Fibroblast of lung (primary cell): ENCODE measurements at regions not wholly inside any gene's neighbourhood (a gene's known extent, or its start where the extent isn't known, plus 50 kb on each side); places are given as distances from the start of the nearest gene placed in this dataset.

Source experiments
- DNase-seq, 2 donors: peaks; one replicate each; pipeline versions ENCODE4 v3.0.0 to v3.0.0-alpha.2; 2010; ENCODE audit warnings: low read depth in 2 of 2
- H2AFZ ChIP-seq: 2 replicates; pipeline ENCODE4 v1.5.1; 2012; ENCODE audit warnings: low read length, control low read depth, inconsistent platforms
- H3K27ac ChIP-seq: 2 replicates; pipeline ENCODE4 v1.5.1; 2011; ENCODE audit warnings: low read length, control low read depth; ENCODE audit not compliant: insufficient read depth
- H3K27me3 ChIP-seq: 2 replicates; pipeline ENCODE4 v1.5.1; 2011; ENCODE audit warnings: mild to moderate bottlenecking, low read length; ENCODE audit not compliant: control insufficient read depth, insufficient read depth
- H3K36me3 ChIP-seq: 2 replicates; pipeline ENCODE4 v1.5.1; 2011; ENCODE audit warnings: low read length; ENCODE audit not compliant: control insufficient read depth, insufficient read depth
- H3K4me1 ChIP-seq: 2 replicates; pipeline ENCODE4 v1.5.1; 2011; ENCODE audit warnings: low read length; ENCODE audit not compliant: control insufficient read depth, insufficient read depth; ENCODE audit errors: extremely low read depth
- H3K4me2 ChIP-seq: 2 replicates; pipeline ENCODE4 v1.5.1; 2011; ENCODE audit warnings: low read length, control low read depth; ENCODE audit not compliant: insufficient read depth; ENCODE audit errors: extremely low read depth
- H3K4me3 ChIP-seq, 4 experiments: fragments of 200-600 bp in 1 of 4; sonication (generic) in 1 of 4; replicated peaks in 1 of 4; 2 replicates each; pipeline ENCODE4 v1.5.1; 2011 to 2016; ENCODE audit warnings: low read length in 4 of 4, low read depth in 3 of 4, mild to moderate bottlenecking in 3 of 4, control low read depth in 2 of 4, inconsistent platforms in 1 of 4, mixed read lengths in 1 of 4; ENCODE audit not compliant: insufficient read depth in 1 of 4; ENCODE audit errors: control extremely low read depth in 1 of 4
- H3K79me2 ChIP-seq: 2 replicates; pipeline ENCODE4 v1.5.1; 2012; ENCODE audit warnings: mild to moderate bottlenecking, low read length, inconsistent platforms; ENCODE audit not compliant: control insufficient read depth, insufficient read depth
- H3K9ac ChIP-seq: 2 replicates; pipeline ENCODE4 v1.5.1; 2011; ENCODE audit warnings: mild to moderate bottlenecking, low read length, control low read depth; ENCODE audit not compliant: insufficient read depth
- H3K9me3 ChIP-seq: 2 replicates; pipeline ENCODE4 v1.5.1; 2012; ENCODE audit warnings: low read depth, low read length; ENCODE audit not compliant: control insufficient read depth, insufficient read depth
- H4K20me1 ChIP-seq: 2 replicates; pipeline ENCODE4 v1.5.1; 2011; ENCODE audit warnings: low read length; ENCODE audit not compliant: control insufficient read depth, insufficient read depth; ENCODE audit errors: extremely low read depth
- EZH2 ChIP-seq: IDR thresholded peaks from 2 replicates; pipeline ENCODE4 v1.5.1; 2012; ENCODE audit warnings: low read length, control low read depth, mild to moderate bottlenecking; ENCODE audit errors: missing control alignments
- TF ChIP-seq, protein P1 (sequence below), 2 donors: IDR thresholded peaks in 1 of 2; conservative IDR thresholded peaks in 1 of 2; 1 replicate in 1 of 2; 2 replicates in 1 of 2; pipeline ENCODE4 v1.5.1; 2011 to 2012; ENCODE audit warnings: low read length in 2 of 2, control low read depth in 1 of 2, inconsistent platforms in 1 of 2, low read depth in 1 of 2, mild to moderate bottlenecking in 1 of 2

DNA sequence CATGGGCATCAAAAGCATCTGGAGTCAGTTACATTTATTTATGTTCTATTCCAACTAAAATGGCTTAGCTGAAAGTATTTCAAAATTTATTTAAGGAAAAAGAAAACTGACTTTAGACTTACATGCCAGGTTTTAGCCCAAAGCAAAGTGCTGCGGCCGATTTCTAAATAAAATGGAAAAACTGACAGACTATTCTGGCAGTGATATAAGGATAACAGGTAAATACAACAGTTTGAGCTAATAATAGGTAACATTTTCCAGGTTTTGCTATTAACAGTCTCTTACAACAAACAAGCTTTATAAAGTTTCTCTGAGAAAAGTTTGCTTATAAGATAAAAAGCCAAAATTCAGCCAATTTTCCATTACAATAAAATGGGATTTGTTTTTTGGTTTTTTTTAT lies 937.2 kb upstream of the FLRT2 start:
- Histone ChIP-seq H3K4me2 (no peak overlapping the region), H4K20me1 (no peaks in the 10 kb centered on the region), H3K27ac (no peak overlapping the region), H3K9me3 (no peaks in the 10 kb centered on the region), H3K4me3 (no peak overlapping the region), H3K79me2 (no peaks in the 10 kb centered on the region), H3K9ac (no peak overlapping the region), H3K27me3 (no peaks in the 10 kb centered on the region), H3K36me3 (no peaks in the 10 kb centered on the region), H2AFZ (no peak overlapping the region), H3K4me1 (no peaks in the 10 kb centered on the region)
- no peak for DNase-seq
- TF ChIP-seq EZH2 = no peak
- TF ChIP-seq, protein P1, sequence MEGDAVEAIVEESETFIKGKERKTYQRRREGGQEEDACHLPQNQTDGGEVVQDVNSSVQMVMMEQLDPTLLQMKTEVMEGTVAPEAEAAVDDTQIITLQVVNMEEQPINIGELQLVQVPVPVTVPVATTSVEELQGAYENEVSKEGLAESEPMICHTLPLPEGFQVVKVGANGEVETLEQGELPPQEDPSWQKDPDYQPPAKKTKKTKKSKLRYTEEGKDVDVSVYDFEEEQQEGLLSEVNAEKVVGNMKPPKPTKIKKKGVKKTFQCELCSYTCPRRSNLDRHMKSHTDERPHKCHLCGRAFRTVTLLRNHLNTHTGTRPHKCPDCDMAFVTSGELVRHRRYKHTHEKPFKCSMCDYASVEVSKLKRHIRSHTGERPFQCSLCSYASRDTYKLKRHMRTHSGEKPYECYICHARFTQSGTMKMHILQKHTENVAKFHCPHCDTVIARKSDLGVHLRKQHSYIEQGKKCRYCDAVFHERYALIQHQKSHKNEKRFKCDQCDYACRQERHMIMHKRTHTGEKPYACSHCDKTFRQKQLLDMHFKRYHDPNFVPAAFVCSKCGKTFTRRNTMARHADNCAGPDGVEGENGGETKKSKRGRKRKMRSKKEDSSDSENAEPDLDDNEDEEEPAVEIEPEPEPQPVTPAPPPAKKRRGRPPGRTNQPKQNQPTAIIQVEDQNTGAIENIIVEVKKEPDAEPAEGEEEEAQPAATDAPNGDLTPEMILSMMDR (conservative IDR thresholded peaks at IDR 0.05 in 1 of 2, IDR thresholded peaks at IDR 0.05 in 1 of 2; ENCODE audit: low read depth in 1 of 2, low read length in 2 of 2) = no peak

DNA sequence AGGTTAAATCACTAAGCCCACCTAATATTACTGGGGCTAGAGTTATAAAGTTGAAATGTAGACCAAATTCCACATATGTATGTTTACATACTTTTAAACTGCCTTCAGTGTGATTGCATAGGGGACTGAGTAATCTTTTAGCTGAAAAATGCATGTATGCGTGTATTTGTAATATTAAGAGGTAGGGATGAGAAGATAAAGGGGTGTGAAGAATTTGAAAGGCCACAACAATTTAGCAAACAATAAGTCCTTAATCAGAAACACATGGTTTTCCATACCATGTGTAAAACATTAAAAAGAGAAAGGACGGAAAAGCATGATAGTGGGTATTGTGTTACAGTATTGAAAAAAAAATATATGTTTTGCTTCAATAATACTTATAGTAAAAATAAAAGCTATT lies 919.9 kb upstream of the FLRT2 start:
- Histone ChIP-seq H3K4me2 (no peak overlapping the region), H4K20me1 (no peaks in the 10 kb centered on the region), H3K79me2 (no peaks in the 10 kb centered on the region), H3K4me3 (no peak overlapping the region), H3K4me1 (no peaks in the 10 kb centered on the region), H3K9ac (no peak overlapping the region), H2AFZ (no peak overlapping the region), H3K36me3 (no peaks in the 10 kb centered on the region), H3K9me3 (no peaks in the 10 kb centered on the region), H3K27me3 (no peaks in the 10 kb centered on the region), H3K27ac (no peak overlapping the region)
- no peak for DNase-seq
- no peak for TF ChIP-seq EZH2
- TF ChIP-seq, protein P1 (conservative IDR thresholded peaks at IDR 0.05 in 1 of 2, IDR thresholded peaks at IDR 0.05 in 1 of 2; ENCODE audit: low read depth in 1 of 2, low read length in 2 of 2) = no peak

DNA sequence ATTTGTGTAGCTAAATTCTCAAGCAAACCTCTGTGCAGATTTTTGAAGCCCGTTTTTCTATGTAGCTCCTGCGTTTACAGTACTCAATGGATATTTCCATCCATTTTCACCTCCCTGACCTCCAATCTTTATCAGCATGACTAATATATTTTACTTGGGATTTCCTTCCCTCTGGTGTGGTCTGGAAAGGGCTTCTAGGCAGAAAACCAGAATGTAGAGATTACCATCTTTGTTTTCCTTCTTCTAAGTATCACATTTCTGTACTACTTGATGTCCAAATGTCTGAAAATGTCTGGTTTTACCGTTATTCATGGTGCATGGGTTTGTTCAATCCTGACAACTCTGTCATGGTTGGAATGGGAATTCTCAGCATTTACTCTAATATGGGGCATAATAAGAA lies 907.6 kb upstream of the FLRT2 start:
- Histone ChIP-seq H3K9ac (no peak overlapping the region), H2AFZ (no peak overlapping the region), H3K27ac (no peak overlapping the region), H4K20me1 (no peaks in the 10 kb centered on the region), H3K36me3 (no peaks in the 10 kb centered on the region), H3K4me2 (no peak overlapping the region), H3K4me3 (no peak overlapping the region), H3K79me2 (no peaks in the 10 kb centered on the region), H3K4me1 (no peaks in the 10 kb centered on the region), H3K27me3 (no peaks in the 10 kb centered on the region), H3K9me3 (no peaks in the 10 kb centered on the region)
- TF ChIP-seq, protein P1 (conservative IDR thresholded peaks at IDR 0.05 in 1 of 2, IDR thresholded peaks at IDR 0.05 in 1 of 2; ENCODE audit: low read depth in 1 of 2, low read length in 2 of 2) = no peak
- no peak for TF ChIP-seq EZH2
- DNase-seq = peak in 1 of 2 donors; percentile 10
